Neural cell (in vitro differentiated cells): ENCODE measurements at regions not wholly inside any gene's neighbourhood (a gene's known extent, or its start where the extent isn't known, plus 50 kb on each side); places are given as distances from the start of the nearest gene placed in this dataset.

ENCODE experiments used
- H2AFZ ChIP-seq: fragments of 200-600, 300-800 bp; sonication (generic), shearing (Covaris generic); 2 replicates; pipeline ENCODE4 v1.6.0; 2014; ENCODE audit warnings: low read depth, mild to moderate bottlenecking, antibody characterized with exemption, low read length, moderate library complexity
- H3F3A ChIP-seq: fragments of 200-600 bp; shearing (Covaris generic); 2 replicates; pipeline ENCODE4 v1.6.1; 2016; ENCODE audit warnings: mild to moderate bottlenecking, moderate library complexity, mixed read lengths, antibody characterized with exemption, low read length; ENCODE audit not compliant: insufficient read depth, poor library complexity, severe bottlenecking
- H3K27ac ChIP-seq: fragments of 200-600, 300-800 bp; sonication (generic), shearing (Covaris generic); 2 replicates; pipeline ENCODE4 v1.5.1; 2014; ENCODE audit warnings: mild to moderate bottlenecking, low read length, moderate library complexity
- H3K27me3 ChIP-seq: fragments of 300-800, 200-600 bp; sonication (generic), shearing (Covaris generic); 2 replicates; pipeline ENCODE4 v1.6.0; 2014; ENCODE audit warnings: mild to moderate bottlenecking, low read depth, low read length, moderate library complexity; ENCODE audit not compliant: insufficient read depth
- H3K36me3 ChIP-seq: fragments of 300-800, 200-600 bp; sonication (generic), shearing (Covaris generic); 2 replicates; pipeline ENCODE4 v1.5.1; 2014; ENCODE audit warnings: mild to moderate bottlenecking, antibody characterized with exemption, low read length, moderate library complexity; ENCODE audit not compliant: insufficient read depth
- H3K4me2 ChIP-seq: fragments of 300-800, 200-600 bp; sonication (generic), shearing (Covaris generic); 2 replicates; pipeline ENCODE4 v1.6.0; 2014; ENCODE audit warnings: mild to moderate bottlenecking, low read length
- H3K4me3 ChIP-seq: fragments of 300-800, 200-600 bp; sonication (generic), shearing (Covaris generic); 2 replicates; pipeline ENCODE4 v1.5.1; 2014; ENCODE audit warnings: mild to moderate bottlenecking, low read length, moderate library complexity
- H3K79me2 ChIP-seq: fragments of 200-600 bp; shearing (Covaris generic); replicated peaks from 2 replicates; pipeline ENCODE4 v1.6.0; 2014; ENCODE audit warnings: mild to moderate bottlenecking, low read length, moderate library complexity; ENCODE audit not compliant: insufficient read depth
- H3K9ac ChIP-seq: fragments of 300-800, 200-600 bp; sonication (generic), shearing (Covaris generic); 2 replicates; pipeline ENCODE4 v1.6.1; 2016; ENCODE audit warnings: mild to moderate bottlenecking, low read length, mixed read lengths
- H3K9me2 ChIP-seq: fragments of 200-600 bp; shearing (Covaris generic); 2 replicates; pipeline ENCODE4 v1.6.1; 2016; ENCODE audit warnings: mild to moderate bottlenecking, low read length, mixed read lengths; ENCODE audit not compliant: insufficient read depth
- H3K9me3 ChIP-seq: fragments of 200-600, 300-800 bp; sonication (generic), shearing (Covaris generic); 2 replicates; pipeline ENCODE4 v1.6.1; 2016; ENCODE audit warnings: mild to moderate bottlenecking, mixed run types, low read length, moderate library complexity, mixed read lengths
- H4K20me1 ChIP-seq: fragments of 200-600 bp; shearing (Covaris generic); 2 replicates; pipeline ENCODE4 v1.6.1; 2016; ENCODE audit warnings: mild to moderate bottlenecking, mixed run types; ENCODE audit not compliant: insufficient read depth
- CTCF ChIP-seq: fragments of 450-650 bp; IDR thresholded peaks from 2 replicates; pipeline ENCODE4 v1.5.1; 2014; ENCODE audit warnings: antibody characterized with exemption, mild to moderate bottlenecking, moderate library complexity; ENCODE audit not compliant: poor library complexity, severe bottlenecking
- EP300 ChIP-seq: fragments of 450-650 bp; conservative IDR thresholded peaks from 2 replicates; pipeline ENCODE4 v1.6.1; 2014; ENCODE audit warnings: antibody characterized with exemption, mild to moderate bottlenecking, moderate library complexity; ENCODE audit not compliant: poor library complexity, severe bottlenecking
- EZH2 ChIP-seq: fragments of 200-600, 300-800 bp; shearing (Covaris generic), sonication (generic); IDR thresholded peaks from 2 replicates; pipeline ENCODE4 v1.6.1; 2014; ENCODE audit warnings: antibody characterized with exemption, low read length, borderline replicate concordance, mild to moderate bottlenecking; ENCODE audit not compliant: insufficient read depth, poor library complexity, severe bottlenecking
- MXI1 ChIP-seq: fragments of 450-650 bp; conservative IDR thresholded peaks from 2 replicates; pipeline ENCODE4 v1.6.1; 2014; ENCODE audit warnings: antibody characterized with exemption, mild to moderate bottlenecking; ENCODE audit not compliant: poor library complexity, severe bottlenecking
- POLR2AphosphoS5 ChIP-seq: IDR thresholded peaks from 2 replicates; pipeline ENCODE4 v1.6.1; 2012
- RAD21 ChIP-seq: fragments of 450-650 bp; conservative IDR thresholded peaks from 2 replicates; pipeline ENCODE4 v1.6.1; 2014; ENCODE audit warnings: antibody characterized with exemption, mild to moderate bottlenecking, moderate library complexity
- REST ChIP-seq: IDR thresholded peaks from 2 replicates; pipeline ENCODE4 v1.6.1; 2012; ENCODE audit warnings: borderline replicate concordance
- SMC3 ChIP-seq: fragments of 450-650 bp; conservative IDR thresholded peaks from 2 replicates; pipeline ENCODE4 v1.6.1; 2014; ENCODE audit warnings: antibody characterized with exemption, mild to moderate bottlenecking, moderate library complexity; ENCODE audit not compliant: poor library complexity
- TAF1 ChIP-seq: IDR thresholded peaks from 2 replicates; pipeline ENCODE4 v1.6.1; 2012; ENCODE audit warnings: low read depth

GRCh38 chr16:80100186-80100585 lies 440.6 kb upstream of the DYNLRB2 start:
- Histone ChIP-seq H3K27ac (no peak overlapping the region), H3K4me2 (no peak overlapping the region), H3K4me3 (no peak overlapping the region), H3K9me3 (no peaks in the 10 kb centered on the region), H4K20me1 (no peaks in the 10 kb centered on the region), H3K27me3 (no peaks in the 10 kb centered on the region), H3K79me2 (no peaks in the 10 kb centered on the region), H2AFZ (no peak overlapping the region), H3F3A (no peaks in the 10 kb centered on the region), H3K36me3 (no peaks in the 10 kb centered on the region), H3K9ac (no peak overlapping the region), H3K9me2 (no peaks in the 10 kb centered on the region)
- TF ChIP-seq CTCF: no peak
- no peak for TF ChIP-seq EZH2
- TF ChIP-seq TAF1: no peak
- TF ChIP-seq POLR2AphosphoS5: no peak
- TF ChIP-seq RAD21: no peak
- no peak for TF ChIP-seq REST
- no peak for TF ChIP-seq EP300
- no peak for TF ChIP-seq MXI1
- TF ChIP-seq SMC3: no peak

- Histone ChIP-seq H3K9me2 (no peaks in the 10 kb centered on the region), H3K79me2 (no peaks in the 10 kb centered on the region), H3K4me2 (no peak overlapping the region), H3K9ac (no peak overlapping the region), H3K4me3 (no peak overlapping the region), H3K36me3 (no peaks in the 10 kb centered on the region), H3K9me3 (no peaks in the 10 kb centered on the region), H2AFZ (no peak overlapping the region), H4K20me1 (no peaks in the 10 kb centered on the region), H3K27me3 (no peaks in the 10 kb centered on the region), H3F3A (no peaks in the 10 kb centered on the region), H3K27ac (no peak overlapping the region)
- TF ChIP-seq RAD21 (no peak), SMC3 (no peak), EZH2 (no peak), POLR2AphosphoS5 (no peak), REST (no peak), TAF1 (no peak), EP300 (no peak), MXI1 (no peak), CTCF (no peak)
Observed at GRCh38 chr16:80097098-80097497, 443.7 kb upstream of the DYNLRB2 start.
